ENCODE measurements at regions not wholly inside any gene's neighbourhood (a gene's known extent, or its start where the extent isn't known, plus 50 kb on each side); places are given as distances from the start of the nearest gene placed in this dataset.
"Not testable (repeated sequence)": the region's sequence is repeated elsewhere in the genome, so short reads cannot be mapped to it uniquely, and the experiment has no call there.

- DNase-seq: no peak
Observed at GRCh38 chr21:27363719-27364477, 397.0 kb upstream of the ADAMTS5 start.

- DNase-seq: no peak
Observed at GRCh38 chr21:27362249-27362648, 395.4 kb upstream of the ADAMTS5 start.

- no peak for DNase-seq
Observed at GRCh38 chr21:27359141-27359540, 392.3 kb upstream of the ADAMTS5 start.

GRCh38 chr21:27352885-27353284 is 386.0 kb upstream of the ADAMTS5 start:
- DNase-seq: no peak

GRCh38 chr21:27346041-27346448 is 379.2 kb upstream of the ADAMTS5 start:
- no peak for DNase-seq

GRCh38 chr21:27339902-27340301 is 373.0 kb upstream of the ADAMTS5 start:
- DNase-seq: no peak

GRCh38 chr21:27338007-27338406 is 371.1 kb upstream of the ADAMTS5 start:
- DNase-seq: not testable (repeated sequence)

- DNase-seq: no peak
Observed at GRCh38 chr21:27333096-27333495, 366.2 kb upstream of the ADAMTS5 start.

- no peak for DNase-seq
Observed at GRCh38 chr21:27329255-27329851, 362.5 kb upstream of the ADAMTS5 start.

GRCh38 chr21:27326301-27326700 is 359.4 kb upstream of the ADAMTS5 start:
- DNase-seq: no peak

GRCh38 chr21:27323331-27323730 is 356.4 kb upstream of the ADAMTS5 start:
- DNase-seq: no peak

GRCh38 chr21:27321791-27322190 is 354.9 kb upstream of the ADAMTS5 start:
- no peak for DNase-seq

GRCh38 chr21:27320868-27321267 is 354.0 kb upstream of the ADAMTS5 start:
- no peak for DNase-seq

GRCh38 chr21:27317601-27318000 is 350.7 kb upstream of the ADAMTS5 start:
- not testable (repeated sequence) for DNase-seq

- DNase-seq: no peak
Observed at GRCh38 chr21:27315373-27315772, 348.5 kb upstream of the ADAMTS5 start.

- no peak for DNase-seq
Observed at GRCh38 chr21:27314131-27314530, 347.2 kb upstream of the ADAMTS5 start.

- no peak for DNase-seq
Observed at GRCh38 chr21:27306791-27307775, 340.2 kb upstream of the ADAMTS5 start.

- DNase-seq: no peak
Observed at GRCh38 chr21:27306206-27306605, 339.3 kb upstream of the ADAMTS5 start.

- no peak for DNase-seq
Observed at GRCh38 chr21:27301220-27301619, 334.3 kb upstream of the ADAMTS5 start.

- DNase-seq: no peak
Observed at GRCh38 chr21:27300770-27301169, 333.9 kb upstream of the ADAMTS5 start.

GRCh38 chr21:27298465-27298864 is 331.6 kb upstream of the ADAMTS5 start:
- DNase-seq: no peak

GRCh38 chr21:27293239-27293638 is 326.4 kb upstream of the ADAMTS5 start:
- no peak for DNase-seq

GRCh38 chr21:27292783-27293182 is 325.9 kb upstream of the ADAMTS5 start:
- no peak for DNase-seq

Data from occipital lobe (tissue), 1 donor.